ENCODE measurements at regions not wholly inside any gene's neighbourhood (a gene's known extent, or its start where the extent isn't known, plus 50 kb on each side); places are given as distances from the start of the nearest gene placed in this dataset.

GRCh38 chr20:60463798-60464197 is 505.6 kb downstream of the CDH26 start:
- DNase-seq (ENCODE audit: low spot score in 2 of 2): no peak
- in situ Hi-C loops (cut with MboI; ENCODE audit: low sequenced_read_pairs): no loop called here
- Histone ChIP-seq H3K36me3 (replicated peaks) (no peaks in the 10 kb centered on the region), H3K4me1 (no peaks in the 10 kb centered on the region), H3K4me3 (no peak overlapping the region), H3K27me3 (ENCODE audit: low read depth) (no peaks in the 10 kb centered on the region), H3K9me3 (no peaks in the 10 kb centered on the region; the same call in 1 of the 2 replicates)

GRCh38 chr20:60465439-60465838 is 507.2 kb downstream of the CDH26 start:
- no peak overlapping the region for H3K4me3 ChIP-seq
- in situ Hi-C loops (cut with MboI; ENCODE audit: low sequenced_read_pairs): no loop called here
- no peaks in the 10 kb centered on the region for H3K27me3 ChIP-seq (ENCODE audit: low read depth)
- DNase-seq (ENCODE audit: low spot score in 2 of 2): no peak
- no peaks in the 10 kb centered on the region for H3K4me1 ChIP-seq
- H3K9me3 ChIP-seq: no peaks in the 10 kb centered on the region; the same call in 1 of the 2 replicates
- no peaks in the 10 kb centered on the region for H3K36me3 ChIP-seq (replicated peaks)

DNA sequence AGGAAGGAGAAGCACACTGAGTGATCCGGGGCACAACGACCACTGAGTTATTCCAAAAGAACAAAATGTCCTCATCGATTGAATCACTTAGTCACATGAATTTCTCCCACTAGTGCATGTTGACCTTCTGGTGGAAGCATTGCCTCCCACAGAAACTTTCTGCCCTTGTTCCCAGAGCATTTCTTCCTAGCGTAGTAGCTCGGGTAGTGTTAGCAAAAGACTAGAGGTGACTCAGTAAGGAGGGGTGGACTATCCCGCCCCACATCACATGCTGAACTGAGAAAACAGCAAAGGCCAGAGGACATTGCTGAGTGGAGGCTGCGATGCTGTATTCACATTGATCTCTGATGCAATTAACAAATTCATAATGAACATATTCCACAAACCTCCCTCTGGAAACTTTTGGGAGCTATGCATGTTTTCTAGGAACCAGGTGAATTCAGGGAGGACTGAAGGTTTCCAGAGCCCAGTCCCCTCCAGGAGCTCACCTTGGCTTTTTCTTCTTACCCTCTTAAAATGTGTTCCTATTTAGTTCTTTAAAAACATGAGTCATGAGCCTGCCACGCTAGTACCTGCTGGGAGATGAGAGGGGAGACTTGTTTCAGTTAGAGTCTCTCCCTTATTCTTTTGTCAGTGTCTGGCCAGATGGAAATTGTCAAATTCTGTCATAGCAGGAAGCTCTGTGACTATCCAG is 507.9 kb downstream of the CDH26 start:
- H3K36me3 ChIP-seq (replicated peaks): no peaks in the 10 kb centered on the region
- H3K9me3 ChIP-seq: no peaks in the 10 kb centered on the region; the same call in 1 of the 2 replicates
- H3K4me3 ChIP-seq: no peak overlapping the region
- no peak for DNase-seq (ENCODE audit: low spot score in 2 of 2)
- in situ Hi-C loops (cut with MboI; ENCODE audit: low sequenced_read_pairs): no loop called here
- H3K4me1 ChIP-seq: no peaks in the 10 kb centered on the region
- H3K27me3 ChIP-seq (ENCODE audit: low read depth): no peaks in the 10 kb centered on the region

DNA sequence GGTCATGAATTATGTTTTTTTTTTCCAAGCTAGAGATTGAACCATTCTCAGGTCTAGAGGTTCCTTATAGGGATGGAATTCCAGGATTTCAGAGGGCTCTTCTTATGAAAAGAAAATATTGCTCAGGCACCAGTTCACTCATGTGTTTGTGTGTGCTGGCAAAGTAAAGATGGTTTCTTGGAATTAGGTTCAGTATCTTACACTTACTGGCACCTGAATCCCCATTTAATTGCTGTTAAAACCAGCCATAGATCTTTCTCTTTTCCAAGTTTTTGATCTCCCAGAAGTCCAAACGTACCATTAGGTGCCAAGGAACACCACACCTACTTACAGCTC is 508.4 kb downstream of the CDH26 start:
- H3K9me3 ChIP-seq: no peaks in the 10 kb centered on the region; the same call in 1 of the 2 replicates
- no peaks in the 10 kb centered on the region for H3K27me3 ChIP-seq (ENCODE audit: low read depth)
- in situ Hi-C loops (cut with MboI; ENCODE audit: low sequenced_read_pairs): no loop called here
- H3K36me3 ChIP-seq (replicated peaks): no peaks in the 10 kb centered on the region
- no peak overlapping the region for H3K4me3 ChIP-seq
- H3K4me1 ChIP-seq: no peaks in the 10 kb centered on the region
- DNase-seq (ENCODE audit: low spot score in 2 of 2): no peak

DNA sequence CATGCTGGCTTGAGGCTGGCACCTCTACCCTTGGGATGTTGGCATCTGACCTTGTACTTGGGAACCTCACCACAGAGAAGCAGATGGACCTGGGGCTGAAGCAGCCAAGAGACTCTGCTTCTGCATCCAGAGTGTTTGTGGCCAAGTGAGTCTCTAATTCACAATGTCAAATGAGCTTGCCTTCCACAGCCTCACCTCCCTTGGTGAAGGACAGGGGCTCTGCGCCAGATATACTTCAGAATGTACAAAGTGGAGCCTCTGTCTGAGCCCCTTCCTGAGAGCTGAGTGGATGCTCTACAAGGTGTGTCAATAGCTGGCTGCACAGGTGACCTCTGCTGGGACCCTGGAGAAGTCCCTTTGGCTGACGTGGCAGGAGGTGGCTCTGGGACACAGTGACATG is 508.9 kb downstream of the CDH26 start:
- in situ Hi-C loops (cut with MboI; ENCODE audit: low sequenced_read_pairs): no loop called here
- H3K36me3 ChIP-seq (replicated peaks): no peaks in the 10 kb centered on the region
- H3K9me3 ChIP-seq: no peaks in the 10 kb centered on the region; the same call in 1 of the 2 replicates
- DNase-seq (ENCODE audit: low spot score in 2 of 2): no peak
- no peaks in the 10 kb centered on the region for H3K27me3 ChIP-seq (ENCODE audit: low read depth)
- H3K4me1 ChIP-seq: no peaks in the 10 kb centered on the region
- no peak overlapping the region for H3K4me3 ChIP-seq

DNA sequence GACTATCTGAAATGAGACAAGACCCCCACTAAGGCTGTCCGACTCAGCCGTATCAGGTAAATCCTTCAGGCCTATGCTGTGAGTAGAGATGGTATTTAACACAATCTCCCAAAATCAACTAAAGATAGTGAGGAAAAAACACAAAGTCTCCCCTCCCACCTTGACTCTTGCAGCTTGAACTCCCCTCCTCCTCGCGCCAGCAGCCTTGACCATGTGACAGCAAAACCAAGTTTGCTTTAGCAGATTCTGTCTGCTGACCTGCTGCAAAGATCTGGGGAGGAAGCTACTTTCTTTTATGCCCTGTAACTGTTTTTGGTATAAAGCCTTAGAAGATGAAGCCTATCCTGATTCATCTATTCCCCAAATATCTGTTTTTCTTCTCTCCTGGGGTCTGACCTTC is 509.5 kb downstream of the CDH26 start:
- in situ Hi-C loops (cut with MboI; ENCODE audit: low sequenced_read_pairs): no loop called here

GRCh38 chr20:60469829-60470228 is 511.6 kb downstream of the CDH26 start:
- no peak for DNase-seq (ENCODE audit: low spot score in 2 of 2)
- in situ Hi-C loops (cut with MboI; ENCODE audit: low sequenced_read_pairs): no loop called here
- no peaks in the 10 kb centered on the region for H3K36me3 ChIP-seq (replicated peaks)
- no peaks in the 10 kb centered on the region; the same call in 1 of the 2 replicates for H3K9me3 ChIP-seq
- H3K27me3 ChIP-seq (ENCODE audit: low read depth): no peaks in the 10 kb centered on the region
- H3K4me3 ChIP-seq: no peak overlapping the region
- no peaks in the 10 kb centered on the region for H3K4me1 ChIP-seq

More for the DNA sequence above, 509.5 kb downstream of the CDH26 start:
- DNase-seq (ENCODE audit: low spot score in 2 of 2): no peak
- Histone ChIP-seq H3K27me3 (ENCODE audit: low read depth) (no peaks in the 10 kb centered on the region), H3K9me3 (no peaks in the 10 kb centered on the region; the same call in 1 of the 2 replicates), H3K4me1 (no peaks in the 10 kb centered on the region), H3K36me3 (replicated peaks) (no peaks in the 10 kb centered on the region), H3K4me3 (no peak overlapping the region)

DNA sequence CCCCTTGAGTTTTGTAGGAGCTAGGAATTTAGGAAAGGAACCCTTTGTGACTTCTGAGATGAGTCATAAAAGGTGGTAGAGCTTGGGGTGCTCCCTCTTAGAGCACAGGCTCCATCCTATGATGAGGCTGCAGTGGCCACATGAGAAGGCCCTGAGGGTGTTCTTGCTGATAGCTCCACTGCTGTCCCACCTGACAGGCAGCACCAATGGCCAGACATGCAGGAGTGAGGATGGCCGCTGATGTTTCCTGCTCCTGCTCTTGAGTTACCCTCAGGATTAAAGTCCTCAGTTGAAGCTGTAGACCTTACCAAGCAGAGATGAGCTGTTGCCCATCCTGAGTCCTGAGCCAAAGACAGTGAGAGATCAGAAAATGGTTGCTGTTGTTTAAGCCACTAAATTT is 512.1 kb downstream of the CDH26 start:
- Histone ChIP-seq H3K27me3 (ENCODE audit: low read depth) (no peaks in the 10 kb centered on the region), H3K9me3 (no peaks in the 10 kb centered on the region; the same call in 1 of the 2 replicates), H3K4me1 (no peaks in the 10 kb centered on the region), H3K4me3 (no peak overlapping the region), H3K36me3 (replicated peaks) (no peaks in the 10 kb centered on the region)
- no peak for DNase-seq (ENCODE audit: low spot score in 2 of 2)
- in situ Hi-C loops (cut with MboI; ENCODE audit: low sequenced_read_pairs): no loop called here

DNA sequence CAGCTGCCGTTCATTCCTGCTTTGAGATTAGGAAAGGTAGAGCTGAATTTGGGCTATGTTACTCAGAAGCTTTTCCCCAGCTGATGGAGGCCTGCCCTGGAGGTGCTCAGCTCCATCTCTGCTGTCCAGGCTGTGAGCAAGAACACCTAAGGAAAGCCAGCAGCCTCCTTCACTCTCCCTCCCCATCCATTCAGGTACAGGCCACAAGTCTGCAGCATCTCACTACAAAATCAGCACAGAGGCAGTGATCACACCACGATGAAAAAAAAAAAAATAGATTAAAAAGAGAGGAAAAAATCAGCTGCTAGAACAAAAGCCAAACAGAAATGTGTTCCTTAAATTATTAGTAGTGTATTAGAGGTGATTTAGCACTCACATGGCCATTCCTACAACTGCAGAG is 515.0 kb downstream of the CDH26 start:
- Histone ChIP-seq H3K27me3 (ENCODE audit: low read depth) (no peaks in the 10 kb centered on the region), H3K4me1 (no peaks in the 10 kb centered on the region), H3K9me3 (no peaks in the 10 kb centered on the region), H3K36me3 (replicated peaks) (no peaks in the 10 kb centered on the region), H3K4me3 (no peak overlapping the region)
- no peak for DNase-seq (ENCODE audit: low spot score in 2 of 2)
- in situ Hi-C loops (cut with MboI; ENCODE audit: low sequenced_read_pairs): no loop called here

GRCh38 chr20:60474385-60474910 is 516.2 kb downstream of the CDH26 start:
- Histone ChIP-seq H3K27me3 (ENCODE audit: low read depth) (no peaks in the 10 kb centered on the region), H3K9me3 (no peaks in the 10 kb centered on the region), H3K4me3 (no peak overlapping the region), H3K4me1 (no peaks in the 10 kb centered on the region), H3K36me3 (replicated peaks) (no peaks in the 10 kb centered on the region)
- in situ Hi-C loops (cut with MboI; ENCODE audit: low sequenced_read_pairs): no loop called here
- DNase-seq (ENCODE audit: low spot score in 2 of 2): no peak

GRCh38 chr20:60476045-60476444 is 517.8 kb downstream of the CDH26 start:
- H3K4me3 ChIP-seq: no peak overlapping the region
- no peaks in the 10 kb centered on the region for H3K36me3 ChIP-seq (replicated peaks)
- no peak for DNase-seq (ENCODE audit: low spot score in 2 of 2)
- no peaks in the 10 kb centered on the region for H3K4me1 ChIP-seq
- no peaks in the 10 kb centered on the region for H3K27me3 ChIP-seq (ENCODE audit: low read depth)
- H3K9me3 ChIP-seq: no peaks in the 10 kb centered on the region
- in situ Hi-C loops (cut with MboI; ENCODE audit: low sequenced_read_pairs): no loop called here

DNA sequence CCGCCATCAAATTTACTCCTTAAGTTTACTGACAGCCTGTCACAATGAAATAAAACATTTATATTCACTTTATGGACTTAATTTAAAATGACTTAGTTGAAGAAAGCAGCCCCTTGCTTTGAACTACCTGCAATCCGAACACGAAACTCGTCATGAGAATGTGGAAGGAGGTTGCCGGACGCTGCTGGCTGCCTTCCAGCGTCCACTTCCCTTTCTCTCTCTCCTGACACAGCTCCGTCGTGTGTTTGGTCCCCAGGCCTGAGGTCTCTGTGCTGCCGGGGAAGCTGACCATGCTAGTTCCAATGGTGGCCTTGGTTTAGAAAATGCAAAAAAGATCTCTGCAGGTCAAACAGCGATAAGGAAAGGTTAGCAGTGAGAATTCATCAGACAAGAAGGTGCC is 519.7 kb downstream of the CDH26 start:
- Histone ChIP-seq H3K4me3 (no peak overlapping the region), H3K27me3 (ENCODE audit: low read depth) (no peaks in the 10 kb centered on the region), H3K9me3 (no peaks in the 10 kb centered on the region), H3K36me3 (replicated peaks) (no peaks in the 10 kb centered on the region), H3K4me1 (no peaks in the 10 kb centered on the region)
- no peak for DNase-seq (ENCODE audit: low spot score in 2 of 2)
- in situ Hi-C loops (cut with MboI; ENCODE audit: low sequenced_read_pairs): no loop called here

DNA sequence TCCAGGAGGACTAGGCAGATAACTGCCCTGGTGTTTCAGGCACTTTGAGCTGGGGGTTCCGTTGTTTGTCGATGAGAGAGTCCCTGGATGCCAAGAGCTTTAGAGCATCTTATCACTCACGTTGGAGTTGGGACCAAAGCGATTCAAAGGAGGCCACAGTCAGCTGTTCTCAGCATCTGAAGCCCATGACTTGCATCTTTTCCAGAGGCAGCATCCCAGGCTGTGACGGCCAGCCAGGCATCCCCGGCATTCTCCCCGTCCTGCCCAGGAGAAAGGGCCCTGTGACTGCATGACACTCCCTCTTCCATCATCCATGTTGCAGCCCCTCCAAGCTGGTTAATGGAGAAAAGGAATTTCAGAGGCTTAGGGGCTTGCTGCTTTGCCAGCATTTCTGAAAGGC is 520.3 kb downstream of the CDH26 start:
- Histone ChIP-seq H3K4me1 (no peaks in the 10 kb centered on the region), H3K9me3 (no peaks in the 10 kb centered on the region), H3K36me3 (replicated peaks) (no peaks in the 10 kb centered on the region), H3K4me3 (no peak overlapping the region), H3K27me3 (ENCODE audit: low read depth) (no peaks in the 10 kb centered on the region)
- in situ Hi-C loops (cut with MboI; ENCODE audit: low sequenced_read_pairs): no loop called here
- DNase-seq (ENCODE audit: low spot score in 2 of 2): no peak

GRCh38 chr20:60480950-60481742 is 522.9 kb downstream of the CDH26 start:
- H3K36me3 ChIP-seq (replicated peaks): no peaks in the 10 kb centered on the region
- in situ Hi-C loops (cut with MboI; ENCODE audit: low sequenced_read_pairs): no loop called here
- H3K9me3 ChIP-seq: no peaks in the 10 kb centered on the region
- no peaks in the 10 kb centered on the region for H3K4me1 ChIP-seq
- DNase-seq (ENCODE audit: low spot score in 2 of 2): no peak
- no peaks in the 10 kb centered on the region for H3K27me3 ChIP-seq (ENCODE audit: low read depth)
- no peak overlapping the region for H3K4me3 ChIP-seq
